Peyer's patch (tissue), 4 donors: ENCODE measurements at regions not wholly inside any gene's neighbourhood (a gene's known extent, or its start where the extent isn't known, plus 50 kb on each side); places are given as distances from the start of the nearest gene placed in this dataset.

Source experiments
- POLR2A ChIP-seq, 2 donors: fragments of 450-650 bp; IDR thresholded peaks; one replicate each; pipeline ENCODE4 v1.5.1; 2017; ENCODE audit warnings: antibody characterized with exemption in 2 of 2, mild to moderate bottlenecking in 2 of 2, moderate library complexity in 2 of 2
- TF ChIP-seq, protein P1 (sequence below), 6 experiments: fragments of 450-650 bp in 4 of 6; fragments of 200-600 bp in 2 of 6; sonication (generic) in 1 of 6; IDR thresholded peaks; one replicate each; pipeline ENCODE4 v1.5.1; 2017 to 2019; ENCODE audit warnings: antibody characterized with exemption in 6 of 6, mild to moderate bottlenecking in 3 of 6, moderate library complexity in 1 of 6

DNA sequence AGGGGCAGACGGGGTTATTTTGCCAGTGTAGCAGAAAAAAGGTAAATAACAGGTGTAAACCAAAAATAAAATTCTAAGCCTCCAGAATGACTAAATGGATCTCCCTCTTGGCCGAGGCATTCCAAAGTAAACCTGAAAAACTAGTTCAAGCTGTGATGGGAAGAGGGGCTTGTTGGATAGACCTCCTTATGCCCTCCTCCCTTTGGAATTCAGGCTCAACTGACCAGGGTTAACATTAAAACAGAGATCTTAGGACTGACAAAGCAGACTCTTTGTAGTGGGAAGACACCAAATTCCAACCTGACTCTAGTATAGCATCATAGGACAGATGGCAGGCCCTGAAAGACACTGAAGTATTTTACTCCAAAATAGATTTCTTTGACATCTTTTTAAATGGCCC, 113.8 kb upstream of the ITGB1 start:
- TF ChIP-seq, protein P1, sequence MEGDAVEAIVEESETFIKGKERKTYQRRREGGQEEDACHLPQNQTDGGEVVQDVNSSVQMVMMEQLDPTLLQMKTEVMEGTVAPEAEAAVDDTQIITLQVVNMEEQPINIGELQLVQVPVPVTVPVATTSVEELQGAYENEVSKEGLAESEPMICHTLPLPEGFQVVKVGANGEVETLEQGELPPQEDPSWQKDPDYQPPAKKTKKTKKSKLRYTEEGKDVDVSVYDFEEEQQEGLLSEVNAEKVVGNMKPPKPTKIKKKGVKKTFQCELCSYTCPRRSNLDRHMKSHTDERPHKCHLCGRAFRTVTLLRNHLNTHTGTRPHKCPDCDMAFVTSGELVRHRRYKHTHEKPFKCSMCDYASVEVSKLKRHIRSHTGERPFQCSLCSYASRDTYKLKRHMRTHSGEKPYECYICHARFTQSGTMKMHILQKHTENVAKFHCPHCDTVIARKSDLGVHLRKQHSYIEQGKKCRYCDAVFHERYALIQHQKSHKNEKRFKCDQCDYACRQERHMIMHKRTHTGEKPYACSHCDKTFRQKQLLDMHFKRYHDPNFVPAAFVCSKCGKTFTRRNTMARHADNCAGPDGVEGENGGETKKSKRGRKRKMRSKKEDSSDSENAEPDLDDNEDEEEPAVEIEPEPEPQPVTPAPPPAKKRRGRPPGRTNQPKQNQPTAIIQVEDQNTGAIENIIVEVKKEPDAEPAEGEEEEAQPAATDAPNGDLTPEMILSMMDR (IDR thresholded peaks at IDR 0.05) = no peak
- TF ChIP-seq POLR2A (IDR thresholded peaks at IDR 0.05) = no peak
